ENCODE measurements at regions not wholly inside any gene's neighbourhood (a gene's known extent, or its start where the extent isn't known, plus 50 kb on each side); places are given as distances from the start of the nearest gene placed in this dataset.

DNA sequence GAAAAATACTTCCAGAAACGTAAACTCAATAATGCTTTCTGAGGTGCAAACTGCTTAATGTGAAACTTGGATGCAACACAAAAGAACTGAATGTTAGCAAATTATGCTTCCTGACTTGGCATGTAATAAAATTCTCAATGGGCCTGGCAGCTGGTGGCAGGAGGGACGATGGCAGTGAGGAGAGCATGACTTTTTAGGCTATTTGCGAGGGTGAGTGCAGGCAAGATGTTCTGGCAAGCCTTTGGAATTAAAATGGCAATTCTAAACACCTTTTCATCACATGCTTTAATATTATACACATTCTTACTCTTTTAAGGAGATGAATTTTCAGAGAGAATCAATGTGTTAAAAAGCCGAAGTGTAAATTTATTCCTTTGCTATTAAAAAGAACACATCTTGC is 224.8 kb upstream of the CDH4 start:
- no peak overlapping the region for H2BK20ac ChIP-seq (ENCODE audit: low read length)
- FAIRE-seq: no peak
- H4K8ac ChIP-seq (ENCODE audit: extremely low read depth, insufficient read depth, low read length): no peak overlapping the region
- no peaks in the 10 kb centered on the region for H3K79me2 ChIP-seq (ENCODE audit: control insufficient read depth in 1 of 2, insufficient read depth in 2 of 2, low read length in 2 of 2)
- H3K27me3 ChIP-seq (replicated peaks in 1 of 4; ENCODE audit: control insufficient read depth in 3 of 4, extremely low read depth in 1 of 4, insufficient read depth in 3 of 4, low read length in 3 of 4): peaks cover 0 to 6% (median 3%) of the 10 kb centered on the region in 4 experiments; a peak in 5 of 7 replicates
- no peaks in the 10 kb centered on the region for H3K36me3 ChIP-seq (ENCODE audit: control insufficient read depth in 2 of 4, insufficient read depth in 4 of 4, low read length in 3 of 4)
- no peak overlapping the region for H2BK12ac ChIP-seq (ENCODE audit: low read depth, low read length)
- 91% methylated on average over 4 of the region's 4 CpGs; no CpG with 5 or more reads in 1 of the 2 experiments for WGBS, 2 experiments (ENCODE audit: extremely low coverage in 1 of 2, insufficient coverage in 1 of 2, insufficient read length in 1 of 2, insufficient replicate concordance in 2 of 2, low coverage in 1 of 2, low lambda C conversion rate in 2 of 2, missing lambda C conversion rate in 1 of 2)
- no peak overlapping the region for H3K23ac ChIP-seq (ENCODE audit: insufficient read length)
- DNase-seq (ENCODE audit: low read depth in 1 of 2, low spot score in 2 of 2): no peak
- H3K4ac ChIP-seq (replicated peaks; ENCODE audit: insufficient read length, low read depth, low read length): no peak overlapping the region
- H3K4me3 ChIP-seq (ENCODE audit: extremely low read depth in 1 of 4, insufficient read depth in 2 of 4, low read depth in 3 of 4, low read length in 4 of 4): no peak overlapping the region
- H4K5ac ChIP-seq (ENCODE audit: insufficient read length, low read depth, low read length): no peak overlapping the region
- no peak overlapping the region for H2AFZ ChIP-seq (ENCODE audit: low read length)
- no peak overlapping the region for H2BK120ac ChIP-seq (replicated peaks; ENCODE audit: low read depth, low read length)
- H3K9ac ChIP-seq (replicated peaks in 1 of 4; ENCODE audit: extremely low read depth in 1 of 4, low read depth in 3 of 4, low read length in 3 of 4): no peak overlapping the region
- no peak overlapping the region for H3K4me2 ChIP-seq (ENCODE audit: insufficient read depth in 1 of 2, low read depth in 2 of 2, low read length in 2 of 2)
- H3K14ac ChIP-seq (ENCODE audit: insufficient read length): no peak overlapping the region
- TF ChIP-seq CBX5 (IDR thresholded peaks at IDR 0.05; ENCODE audit: low read depth, low read length) (no peak), SRF (IDR thresholded peaks at IDR 0.05; ENCODE audit: low read depth, low read length) (no peak), HDAC6 (IDR thresholded peaks at IDR 0.05; ENCODE audit: low read depth, low read length) (no peak)
- TF ChIP-seq, protein P1, sequence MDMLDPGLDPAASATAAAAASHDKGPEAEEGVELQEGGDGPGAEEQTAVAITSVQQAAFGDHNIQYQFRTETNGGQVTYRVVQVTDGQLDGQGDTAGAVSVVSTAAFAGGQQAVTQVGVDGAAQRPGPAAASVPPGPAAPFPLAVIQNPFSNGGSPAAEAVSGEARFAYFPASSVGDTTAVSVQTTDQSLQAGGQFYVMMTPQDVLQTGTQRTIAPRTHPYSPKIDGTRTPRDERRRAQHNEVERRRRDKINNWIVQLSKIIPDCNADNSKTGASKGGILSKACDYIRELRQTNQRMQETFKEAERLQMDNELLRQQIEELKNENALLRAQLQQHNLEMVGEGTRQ (IDR thresholded peaks at IDR 0.05; ENCODE audit: low read length): no peak
- no peaks in the 10 kb centered on the region for H4K20me1 ChIP-seq (replicated peaks in 1 of 2; ENCODE audit: control insufficient read depth in 1 of 2, insufficient read depth in 2 of 2, low read length in 2 of 2)
- peaks cover 13 to 18% of the 10 kb centered on the region in 2 experiments for H3K9me3 ChIP-seq (ENCODE audit: insufficient read depth in 2 of 2, low read depth in 1 of 2, low read length in 1 of 2)
- H2BK15ac ChIP-seq (ENCODE audit: low read length): no peak overlapping the region
- H2AK5ac ChIP-seq (ENCODE audit: low read depth, low read length): no peak overlapping the region
- no peak overlapping the region for H3K27ac ChIP-seq (ENCODE audit: low read depth, low read length)
- no peak overlapping the region for H2BK5ac ChIP-seq (ENCODE audit: low read depth, low read length)
- no peaks in the 10 kb centered on the region for H3K23me2 ChIP-seq (ENCODE audit: low read depth, low read length)
- no peak overlapping the region for H3K18ac ChIP-seq (ENCODE audit: extremely low read depth, low read length)
- no peak overlapping the region for H4K91ac ChIP-seq (replicated peaks; ENCODE audit: insufficient read length, low read length)
- no peak overlapping the region for H3K56ac ChIP-seq (replicated peaks; ENCODE audit: insufficient read length, low read depth, low read length)
- ChIA-PET CTCF (ENCODE audit: partially characterized antibody) (no interaction called here), POLR2A (ENCODE audit: partially characterized antibody) (no interaction called here)
- no peaks in the 10 kb centered on the region for H3K4me1 ChIP-seq (replicated peaks in 1 of 4; ENCODE audit: control insufficient read depth in 3 of 4, insufficient read depth in 4 of 4, low read length in 3 of 4)
- H3K79me1 ChIP-seq (ENCODE audit: low read depth, low read length): no peaks in the 10 kb centered on the region

All from H1 (cell line).